Esophagus muscularis mucosa (tissue), 4 donors: ENCODE measurements at regions not wholly inside any gene's neighbourhood (a gene's known extent, or its start where the extent isn't known, plus 50 kb on each side); places are given as distances from the start of the nearest gene placed in this dataset.

Experiments
- DNase-seq: peaks from one replicate; pipeline ENCODE4 v3.0.0-alpha.2; 2017; ENCODE audit errors: extremely low spot score
- H3K27ac ChIP-seq, 4 donors: fragments of 200-600 bp; sonication (generic); replicated peaks in 1 of 4; 1 replicate in 3 of 4; 2 replicates in 1 of 4; pipeline ENCODE4 v1.5.1; 2016 to 2019; ENCODE audit warnings: mild to moderate bottlenecking in 1 of 4
- H3K27me3 ChIP-seq, 4 donors: fragments of 200-600 bp; sonication (generic); one replicate each; pipeline versions ENCODE4 v1.5.1 to v1.6.0; 2016 to 2019
- H3K36me3 ChIP-seq, 4 donors: fragments of 200-600 bp; sonication (generic); one replicate each; pipeline ENCODE4 v1.5.1; 2016 to 2019
- H3K4me1 ChIP-seq, 4 donors: fragments of 200-600 bp; sonication (generic); one replicate each; pipeline ENCODE4 v1.5.1; 2016 to 2019
- H3K4me3 ChIP-seq, 4 donors: fragments of 200-600 bp; sonication (generic); 1 replicate in 2 of 4; 2 replicates in 2 of 4; pipeline ENCODE4 v1.5.1; 2016 to 2019; ENCODE audit warnings: mild to moderate bottlenecking in 4 of 4, moderate library complexity in 1 of 4
- H3K9me3 ChIP-seq, 4 donors: fragments of 200-600 bp; sonication (generic); 1 replicate in 3 of 4; 2 replicates in 1 of 4; pipeline ENCODE4 v1.5.1; 2016 to 2019
- CTCF ChIP-seq, 3 experiments: fragments of 200-600 bp in 2 of 3; fragments of 450-650 bp in 1 of 3; sonication (generic) in 2 of 3; IDR thresholded peaks; one replicate each; pipeline ENCODE4 v1.5.1; 2017 to 2019; ENCODE audit warnings: antibody characterized with exemption in 3 of 3, mild to moderate bottlenecking in 2 of 3, moderate library complexity in 1 of 3
- EP300 ChIP-seq: sonication (generic); formaldehyde crosslinking; IDR thresholded peaks from one replicate; pipeline ENCODE4 v1.6.1; 2017; ENCODE audit warnings: antibody characterized with exemption
- POLR2A ChIP-seq: fragments of 450-650 bp; IDR thresholded peaks from one replicate; pipeline ENCODE4 v1.6.1; 2017; ENCODE audit warnings: antibody characterized with exemption, moderate library complexity, mild to moderate bottlenecking, low read depth
- POLR2AphosphoS5 ChIP-seq, 2 donors: sonication (generic); formaldehyde crosslinking; IDR thresholded peaks; one replicate each; pipeline ENCODE4 v1.6.1; 2017; ENCODE audit warnings: antibody characterized with exemption in 2 of 2
- WGBS: methylation state at CpG from one replicate; pipeline ENCODE4 v1.1.5; 2018; 5-methylcytosine and 5-hydroxymethylcytosine counted together
- intact Hi-C: fragments of 100-400 bp; cut with DNase I; formaldehyde crosslinking; loops from one replicate; pipeline ENCODE4 v1.15.1; 2023

DNA sequence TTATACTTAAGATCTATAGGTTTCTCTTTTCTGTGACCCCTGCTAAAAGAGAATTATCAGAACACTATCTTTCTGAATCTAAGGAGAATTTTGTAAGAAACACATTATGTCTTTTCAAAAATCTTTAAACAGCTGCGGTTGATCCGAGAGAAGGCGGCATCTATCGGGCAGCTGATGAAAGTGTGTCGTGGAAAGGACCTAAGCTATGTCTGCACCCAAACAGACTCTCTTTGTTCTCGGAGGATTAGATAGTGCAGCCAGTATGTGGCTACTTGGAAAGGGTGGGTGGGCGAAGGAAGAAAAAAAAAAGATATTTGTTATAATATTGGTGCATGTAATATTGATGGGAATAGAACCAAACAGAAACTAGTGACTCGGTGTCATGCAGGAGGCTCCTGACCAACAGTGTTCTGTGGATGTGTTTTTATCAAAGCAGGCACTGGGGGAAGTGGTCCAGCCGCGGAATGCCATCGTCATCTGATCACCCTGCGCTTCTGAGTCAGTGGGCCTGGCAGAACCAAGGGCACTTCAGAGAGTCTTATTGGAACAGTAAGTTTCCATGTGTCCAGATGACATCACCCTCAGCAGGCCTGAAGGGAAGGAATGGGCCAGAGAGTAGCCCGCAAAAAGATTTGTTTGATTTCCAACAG, 509.7 kb upstream of the AKR1E2 start:
- no peak for DNase-seq
- 76% methylated on average over 13 of the region's 13 CpGs for WGBS
- Histone ChIP-seq H3K9me3 (no peaks in the 10 kb centered on the region), H3K27ac (peak overlapping the region in 2 of 4 donors; percentile 28 to 47), H3K4me1 (peaks cover 0 to 17% (median 7%) of the 10 kb centered on the region in 4 donors), H3K4me3 (no peak overlapping the region), H3K36me3 (no peaks in the 10 kb centered on the region), H3K27me3 (no peaks in the 10 kb centered on the region)
- intact Hi-C loops, result no loop called here
- TF ChIP-seq CTCF (IDR thresholded peaks at IDR 0.05), result no peak
- TF ChIP-seq POLR2AphosphoS5 (IDR thresholded peaks at IDR 0.05), result peak in 1 of 2 donors; percentile 13
- no peak for TF ChIP-seq POLR2A
- no peak for TF ChIP-seq EP300

DNA sequence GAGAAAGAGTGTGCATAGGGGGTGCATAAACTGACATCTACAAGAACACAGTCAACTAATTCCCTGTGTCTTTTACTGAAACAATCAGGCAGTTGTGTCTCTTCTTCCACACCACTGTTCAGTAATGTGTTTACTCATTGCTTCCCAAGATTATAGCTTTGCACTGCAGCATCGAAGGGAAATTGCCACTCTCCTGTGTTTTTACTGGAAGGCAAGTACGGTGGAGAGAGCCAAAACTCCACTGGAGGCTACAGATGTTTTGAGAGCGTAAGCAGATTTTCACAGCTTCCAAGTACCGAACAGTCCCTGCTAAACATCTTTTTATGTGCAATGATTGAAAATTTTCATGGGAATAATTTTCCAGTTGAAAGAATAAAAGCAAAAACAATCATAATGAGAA, 510.5 kb upstream of the AKR1E2 start:
- WGBS, result 30% methylated on average over 4 of the region's 4 CpGs
- H3K27ac ChIP-seq, result peak overlapping the region in 3 of 4 donors; percentile 9 to 47 (median 28)

GRCh38 chr10:4313051-4313450, 513.0 kb upstream of the AKR1E2 start:
- H3K27me3 ChIP-seq, result no peaks in the 10 kb centered on the region
- H3K27ac ChIP-seq, result no peak overlapping the region
- H3K9me3 ChIP-seq, result no peaks in the 10 kb centered on the region
- H3K36me3 ChIP-seq, result no peaks in the 10 kb centered on the region
- no peak for DNase-seq
- H3K4me3 ChIP-seq, result no peak overlapping the region
- TF ChIP-seq EP300 (no peak), POLR2AphosphoS5 (IDR thresholded peaks at IDR 0.05) (no peak), POLR2A (no peak), CTCF (IDR thresholded peaks at IDR 0.05) (no peak)
- intact Hi-C loops, result no loop called here
- H3K4me1 ChIP-seq, result peaks cover 0 to 25% (median 20%) of the 10 kb centered on the region in 4 donors
- 79% methylated on average over 3 of the region's 3 CpGs for WGBS

More for the DNA sequence above, 510.5 kb upstream of the AKR1E2 start:
- intact Hi-C loops, result no loop called here
- H3K9me3 ChIP-seq, result no peaks in the 10 kb centered on the region
- H3K4me3 ChIP-seq, result no peak overlapping the region
- DNase-seq, result no peak
- peak; percentile 6 to 14 for TF ChIP-seq POLR2AphosphoS5 (IDR thresholded peaks at IDR 0.05)
- no peak for TF ChIP-seq CTCF (IDR thresholded peaks at IDR 0.05)
- no peaks in the 10 kb centered on the region for H3K36me3 ChIP-seq
- H3K4me1 ChIP-seq, result peaks cover 0 to 19% (median 9%) of the 10 kb centered on the region in 4 donors
- H3K27me3 ChIP-seq, result no peaks in the 10 kb centered on the region

GRCh38 chr10:4312051-4312835, 513.8 kb upstream of the AKR1E2 start:
- intact Hi-C loops, result no loop called here
- DNase-seq, result no peak
- 89% methylated on average over 4 of the region's 4 CpGs for WGBS
- Histone ChIP-seq H3K27me3 (no peaks in the 10 kb centered on the region), H3K4me3 (no peak overlapping the region), H3K36me3 (no peaks in the 10 kb centered on the region), H3K27ac (no peak overlapping the region), H3K4me1 (peaks cover 4 to 29% (median 25%) of the 10 kb centered on the region in 4 donors), H3K9me3 (no peaks in the 10 kb centered on the region)
- no peak for TF ChIP-seq POLR2A

DNA sequence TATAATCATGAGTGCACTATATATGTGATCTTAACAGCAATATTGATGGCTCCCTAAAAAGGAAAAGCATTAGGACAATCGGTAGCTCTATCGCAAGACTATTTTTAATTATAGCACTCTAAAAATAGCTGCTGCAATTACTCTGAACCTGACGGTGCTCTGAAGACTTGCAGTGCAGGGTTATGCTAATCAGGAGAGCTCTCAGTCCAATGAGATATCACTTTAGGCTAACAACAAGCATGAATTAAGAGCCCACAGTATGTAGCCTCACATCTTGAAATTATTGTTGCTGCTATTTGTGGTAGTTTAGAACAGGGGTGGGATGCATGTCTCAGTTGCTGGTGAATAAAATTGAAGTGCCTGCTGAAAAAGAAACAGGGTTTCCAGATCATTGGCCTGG, 515.8 kb upstream of the AKR1E2 start:
- TF ChIP-seq POLR2A, result no peak
- no peak for TF ChIP-seq POLR2AphosphoS5 (IDR thresholded peaks at IDR 0.05)
- H3K27me3 ChIP-seq, result no peaks in the 10 kb centered on the region
- H3K36me3 ChIP-seq, result no peaks in the 10 kb centered on the region
- 50% methylated on average over 3 of the region's 3 CpGs for WGBS
- intact Hi-C loops, result no loop called here
- peaks cover 4 to 19% (median 17%) of the 10 kb centered on the region in 4 donors for H3K4me1 ChIP-seq
- DNase-seq, result no peak
- H3K27ac ChIP-seq, result peak overlapping the region; percentile 15 to 55 (median 38)
- no peaks in the 10 kb centered on the region for H3K9me3 ChIP-seq
- H3K4me3 ChIP-seq, result no peak overlapping the region
